H9 (cell line): ENCODE measurements at regions not wholly inside any gene's neighbourhood (a gene's known extent, or its start where the extent isn't known, plus 50 kb on each side); places are given as distances from the start of the nearest gene placed in this dataset.

ENCODE experiments used
- DNase-seq: peaks from one replicate; pipeline ENCODE4 v3.0.0-alpha.2; 2017
- H2AFZ ChIP-seq: one replicate; pipeline ENCODE4 v1.6.1; 2013; ENCODE audit warnings: mild to moderate bottlenecking, low read length, control low read depth, moderate library complexity
- H2AK5ac ChIP-seq: 2 replicates; pipeline ENCODE4 v1.6.1; 2013; ENCODE audit warnings: low read length, control low read depth, mixed read lengths; ENCODE audit not compliant: insufficient read length
- H2BK120ac ChIP-seq: one replicate; pipeline ENCODE4 v1.6.1; 2013; ENCODE audit warnings: low read depth, mild to moderate bottlenecking, low read length, control low read depth, inconsistent platforms; ENCODE audit not compliant: poor library complexity, severe bottlenecking
- H2BK12ac ChIP-seq: 2 replicates; pipeline ENCODE4 v1.6.1; 2013; ENCODE audit warnings: low read length, control low read depth, mixed read lengths, low read depth; ENCODE audit not compliant: insufficient read length
- H2BK15ac ChIP-seq: 2 replicates; pipeline ENCODE4 v1.6.1; 2013; ENCODE audit warnings: low read depth, low read length, control low read depth
- H2BK20ac ChIP-seq: one replicate; pipeline ENCODE4 v1.6.1; 2013; ENCODE audit warnings: low read depth, mild to moderate bottlenecking, low read length, control low read depth, inconsistent platforms; ENCODE audit not compliant: poor library complexity, severe bottlenecking
- H2BK5ac ChIP-seq: 2 replicates; pipeline ENCODE4 v1.6.1; 2013; ENCODE audit warnings: low read length, control low read depth, mixed read lengths; ENCODE audit not compliant: insufficient read length
- H3K14ac ChIP-seq: 2 replicates; pipeline ENCODE4 v1.6.1; 2013; ENCODE audit warnings: low read length, control low read depth; ENCODE audit not compliant: insufficient read depth
- H3K18ac ChIP-seq: 2 replicates; pipeline ENCODE4 v1.6.1; 2013; ENCODE audit warnings: low read depth, mild to moderate bottlenecking, mixed read lengths, low read length, control low read depth; ENCODE audit not compliant: insufficient read length
- H3K23ac ChIP-seq: 2 replicates; pipeline ENCODE4 v1.6.1; 2013; ENCODE audit warnings: low read length, control low read depth, mixed read lengths, low read depth; ENCODE audit not compliant: insufficient read length
- H3K23me2 ChIP-seq: 2 replicates; pipeline ENCODE4 v1.6.1; 2013; ENCODE audit warnings: low read depth, mild to moderate bottlenecking, mixed read lengths, low read length, control low read depth; ENCODE audit not compliant: insufficient read length, poor library complexity, severe bottlenecking
- H3K27ac ChIP-seq: 2 replicates; pipeline ENCODE4 v1.5.1; 2013; ENCODE audit warnings: low read length, control low read depth, mixed read lengths, low read depth; ENCODE audit not compliant: insufficient read length
- H3K27me3 ChIP-seq: 2 replicates; pipeline ENCODE4 v1.6.1; 2013; ENCODE audit warnings: low read length, control low read depth, inconsistent platforms; ENCODE audit not compliant: insufficient read depth
- H3K4ac ChIP-seq: 2 replicates; pipeline ENCODE4 v1.6.1; 2013; ENCODE audit warnings: low read depth, mild to moderate bottlenecking, control low read depth, inconsistent platforms, low read length, moderate library complexity
- H3K4me1 ChIP-seq: 2 replicates; pipeline ENCODE4 v1.6.1; 2013; ENCODE audit warnings: low read length, control low read depth, inconsistent platforms; ENCODE audit not compliant: insufficient read depth
- H3K4me2 ChIP-seq: 2 replicates; pipeline ENCODE4 v1.6.1; 2013; ENCODE audit warnings: low read length, control low read depth, mixed read lengths; ENCODE audit not compliant: insufficient read length, insufficient read depth
- H3K56ac ChIP-seq: 2 replicates; pipeline ENCODE4 v1.6.1; 2013; ENCODE audit warnings: low read depth, mild to moderate bottlenecking, mixed read lengths, low read length, control low read depth; ENCODE audit not compliant: insufficient read length
- H3K79me1 ChIP-seq: 2 replicates; pipeline ENCODE4 v1.6.1; 2013; ENCODE audit warnings: low read depth, mild to moderate bottlenecking, moderate library complexity, low read length, control low read depth, inconsistent platforms; ENCODE audit not compliant: insufficient read depth, poor library complexity, severe bottlenecking
- H3K79me2 ChIP-seq: 2 replicates; pipeline ENCODE4 v1.6.1; 2013; ENCODE audit warnings: low read length, control low read depth, inconsistent platforms; ENCODE audit not compliant: insufficient read depth
- H3K9ac ChIP-seq: 2 replicates; pipeline ENCODE4 v1.6.1; 2013; ENCODE audit warnings: low read length, control low read depth, mixed read lengths; ENCODE audit not compliant: insufficient read length; ENCODE audit errors: extremely low read depth
- H3K9me3 ChIP-seq: one replicate; pipeline ENCODE4 v1.6.1; 2013; ENCODE audit warnings: low read depth, low read length, inconsistent platforms; ENCODE audit not compliant: control insufficient read depth
- H3T11ph ChIP-seq: one replicate; pipeline ENCODE4 v1.6.1; 2013; ENCODE audit warnings: mild to moderate bottlenecking, low read length, control low read depth, inconsistent platforms
- H4K20me1 ChIP-seq: one replicate; pipeline ENCODE4 v1.6.1; 2013; ENCODE audit not compliant: control insufficient read depth, insufficient read length, insufficient read depth
- H4K5ac ChIP-seq: 2 replicates; pipeline ENCODE4 v1.6.1; 2013; ENCODE audit warnings: low read depth, mild to moderate bottlenecking, mixed read lengths, low read length, control low read depth; ENCODE audit not compliant: insufficient read length
- H4K8ac ChIP-seq: replicated peaks from 2 replicates; pipeline ENCODE4 v1.6.1; 2013; ENCODE audit warnings: low read length, control low read depth, mixed read lengths, low read depth; ENCODE audit not compliant: insufficient read length
- H4K91ac ChIP-seq: 2 replicates; pipeline ENCODE4 v1.6.1; 2013; ENCODE audit warnings: low read depth, mild to moderate bottlenecking, moderate library complexity, mixed read lengths, low read length, control low read depth; ENCODE audit not compliant: insufficient read length
- H3K27ac Mint-ChIP-seq, 3 experiments: 2 replicates in 2 of 3; 3 replicates in 1 of 3; pipeline ENCODE4 v1.8.0; 2020 to 2021; ENCODE audit warnings: mixed read lengths in 3 of 3, mild to moderate bottlenecking in 1 of 3, moderate library complexity in 1 of 3
- H3K27me3 Mint-ChIP-seq: 2 replicates; pipeline ENCODE4 v1.8.0; 2021; ENCODE audit warnings: low read depth, mild to moderate bottlenecking, moderate library complexity, mixed read lengths
- H3K36me3 Mint-ChIP-seq, 3 experiments: 2 replicates in 2 of 3; 3 replicates in 1 of 3; pipeline ENCODE4 v1.8.0; 2020 to 2021; ENCODE audit warnings: low read depth in 3 of 3, mixed read lengths in 3 of 3; ENCODE audit not compliant: insufficient read depth in 1 of 3
- H3K4me1 Mint-ChIP-seq, 2 experiments: 2 replicates each; pipeline ENCODE4 v1.8.0; 2020; ENCODE audit warnings: mixed read lengths in 2 of 2
- H3K4me3 Mint-ChIP-seq, 2 experiments: 2 replicates in 1 of 2; 3 replicates in 1 of 2; pipeline ENCODE4 v1.8.0; 2020 to 2021; ENCODE audit warnings: mild to moderate bottlenecking in 2 of 2, mixed read lengths in 2 of 2, moderate library complexity in 1 of 2
- H3K9me3 Mint-ChIP-seq, 2 experiments: 2 replicates in 1 of 2; 3 replicates in 1 of 2; pipeline ENCODE4 v1.8.0; 2020; ENCODE audit warnings: mild to moderate bottlenecking in 2 of 2, mixed read lengths in 2 of 2, moderate library complexity in 1 of 2
- CTCF ChIP-seq: fragments of 200-600 bp; sonication (generic); conservative IDR thresholded peaks from 3 replicates; pipeline ENCODE4 v1.8.0; 2021; ENCODE audit warnings: antibody characterized with exemption, mild to moderate bottlenecking
- WGBS: extraction: QIAGEN DNeasy Blood & Tissue Kit; methylation state at CpG from one replicate; pipeline ENCODE4 v1.1.7; 2013; ENCODE audit warnings: missing lambda C conversion rate, low lambda C conversion rate, mixed read lengths; ENCODE audit not compliant: insufficient read length; ENCODE audit errors: extremely low coverage; 5-methylcytosine and 5-hydroxymethylcytosine counted together

DNA sequence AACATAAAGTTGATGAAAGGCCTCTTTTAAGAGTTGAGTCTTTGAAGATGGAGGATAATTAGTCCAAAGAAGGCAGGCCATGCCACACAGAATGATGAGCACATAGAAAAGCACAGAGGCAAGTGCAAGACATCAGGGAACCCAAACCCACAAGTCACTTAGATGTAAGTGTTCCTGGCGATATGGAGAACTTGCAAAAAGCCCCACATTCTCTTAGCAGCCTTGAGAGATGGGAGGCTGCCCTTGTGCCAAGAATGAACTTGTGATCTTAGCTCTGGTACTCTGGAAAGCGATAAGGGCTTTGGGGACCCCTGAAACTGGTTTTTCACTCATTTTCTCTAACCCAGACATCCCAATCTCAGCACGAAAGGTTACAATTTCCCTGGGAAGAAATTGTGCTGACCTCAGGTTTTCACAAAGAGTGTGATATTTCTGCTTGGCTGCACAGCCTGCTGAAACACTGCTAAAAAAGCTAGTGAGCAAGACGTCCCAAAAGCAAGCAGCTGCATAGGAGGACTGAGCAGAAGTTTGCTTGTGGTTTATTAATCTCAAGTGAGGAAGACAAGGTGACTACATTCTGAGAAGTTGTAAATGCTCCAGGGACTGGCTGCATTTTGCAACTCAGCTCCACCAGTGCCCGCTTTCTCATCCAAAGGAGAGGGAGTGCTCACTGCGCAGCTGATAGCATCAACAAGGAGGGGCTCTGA lies 496.9 kb upstream of the CAMK1G start:
- WGBS, result no CpG with 5 or more reads among the region's 6 CpGs
- Histone ChIP-seq H3K9me3 (no peaks in the 10 kb centered on the region), H3T11ph (no peak overlapping the region), H2BK5ac (no peak overlapping the region), H3K27ac (no peak overlapping the region), H4K8ac (no peak overlapping the region), H3K79me1 (no peaks in the 10 kb centered on the region), H3K4ac (no peak overlapping the region), H2BK12ac (no peak overlapping the region), H3K56ac (no peak overlapping the region), H3K27me3 (no peaks in the 10 kb centered on the region), H2BK20ac (no peak overlapping the region), H2AK5ac (no peak overlapping the region), H4K20me1 (no peaks in the 10 kb centered on the region), H2AFZ (no peak overlapping the region), H3K18ac (no peak overlapping the region), H3K14ac (no peak overlapping the region), H4K5ac (no peak overlapping the region), H2BK15ac (no peak overlapping the region), H3K23me2 (no peaks in the 10 kb centered on the region), H3K9ac (no peak overlapping the region), H2BK120ac (no peak overlapping the region), H3K79me2 (no peaks in the 10 kb centered on the region), H3K4me1 (no peaks in the 10 kb centered on the region), H3K4me2 (no peak overlapping the region), H3K23ac (no peak overlapping the region), H4K91ac (no peak overlapping the region)
- DNase-seq, result no peak
- no peak overlapping the region for H3K27ac Mint-ChIP-seq
- H3K36me3 Mint-ChIP-seq, result peaks cover 0 to 10% (median 0%) of the 10 kb centered on the region in 3 experiments; a peak in 2 of 7 replicates
- TF ChIP-seq CTCF, result no peak
- no peaks in the 10 kb centered on the region for H3K27me3 Mint-ChIP-seq
- no peaks in the 10 kb centered on the region for H3K4me1 Mint-ChIP-seq
- H3K9me3 Mint-ChIP-seq, result peaks cover 0 to 3% of the 10 kb centered on the region in 2 experiments; a peak in 2 of 5 replicates
- no peak overlapping the region for H3K4me3 Mint-ChIP-seq
